ENCODE measurements at regions not wholly inside any gene's neighbourhood (a gene's known extent, or its start where the extent isn't known, plus 50 kb on each side); places are given as distances from the start of the nearest gene placed in this dataset.

DNA sequence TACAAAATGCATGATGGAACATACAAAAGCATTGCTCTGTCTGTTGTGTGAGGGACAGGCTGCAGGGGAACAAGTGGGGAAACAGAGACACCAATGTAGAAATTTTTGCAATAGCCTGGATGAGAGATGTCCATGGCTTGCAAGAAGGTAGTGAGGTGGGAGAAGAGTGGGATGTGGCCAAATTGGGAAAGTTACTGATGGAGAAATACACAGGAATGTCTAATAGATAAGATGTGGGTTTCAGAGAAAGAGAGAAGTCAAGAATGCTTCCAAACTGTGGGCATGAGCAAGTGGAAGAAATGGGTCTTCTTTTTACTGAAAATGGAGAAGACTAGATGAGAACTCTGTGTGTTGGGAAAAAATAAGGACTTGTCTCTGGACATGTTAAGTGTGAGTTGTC lies 592.7 kb downstream of the TNS3 start:
- no peak for DNase-seq (ENCODE audit: low spot score)

DNA sequence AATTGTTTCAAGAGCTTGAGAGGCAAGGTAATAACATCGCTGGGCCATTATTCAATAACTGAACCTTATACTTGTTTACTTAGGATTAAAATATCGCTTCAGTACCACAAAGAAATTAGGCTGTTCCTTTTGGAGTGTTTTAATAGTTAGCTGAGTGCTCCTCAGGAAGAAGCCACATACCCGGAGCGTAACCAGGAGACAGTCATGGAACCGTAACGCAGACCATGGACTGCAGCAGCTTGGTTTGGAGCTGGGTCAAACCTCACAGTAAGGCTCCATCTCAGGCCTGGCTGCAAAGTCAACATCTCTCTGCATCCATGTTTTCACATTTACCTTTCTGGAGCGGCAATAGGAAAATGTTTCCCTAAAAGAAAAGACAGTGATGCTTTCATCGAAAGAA lies 599.0 kb downstream of the TNS3 start:
- no peak for DNase-seq (ENCODE audit: low spot score)

DNA sequence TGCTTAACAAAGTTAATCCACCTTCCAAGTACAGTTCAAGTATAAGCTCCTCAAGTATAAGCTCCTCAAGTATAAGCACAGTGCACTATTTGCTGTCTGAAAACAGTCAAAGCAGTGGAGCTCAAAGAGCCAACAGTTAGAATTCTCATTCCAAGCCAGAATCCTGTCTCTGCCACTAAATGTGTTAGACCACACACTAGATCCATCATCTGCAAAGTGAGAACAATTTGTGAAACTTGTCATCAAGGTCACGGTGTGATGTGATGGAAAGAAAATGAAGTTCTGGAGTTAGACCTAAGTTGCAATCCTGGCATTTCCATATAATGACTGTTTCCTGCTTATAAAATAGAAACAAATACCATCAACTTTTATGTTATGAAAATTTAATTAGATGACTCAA lies 602.5 kb downstream of the TNS3 start:
- DNase-seq (ENCODE audit: low spot score) = no peak

GRCh38 chr7:46975493-46975892 lies 606.4 kb downstream of the TNS3 start:
- DNase-seq (ENCODE audit: low spot score) = no peak

- DNase-seq (ENCODE audit: low spot score) = peak; percentile 37
Observed at GRCh38 chr7:46972205-46972604, 609.7 kb downstream of the TNS3 start.

- DNase-seq (ENCODE audit: low spot score) = no peak
Observed at GRCh38 chr7:46970476-46970875, 611.4 kb downstream of the TNS3 start.

DNA sequence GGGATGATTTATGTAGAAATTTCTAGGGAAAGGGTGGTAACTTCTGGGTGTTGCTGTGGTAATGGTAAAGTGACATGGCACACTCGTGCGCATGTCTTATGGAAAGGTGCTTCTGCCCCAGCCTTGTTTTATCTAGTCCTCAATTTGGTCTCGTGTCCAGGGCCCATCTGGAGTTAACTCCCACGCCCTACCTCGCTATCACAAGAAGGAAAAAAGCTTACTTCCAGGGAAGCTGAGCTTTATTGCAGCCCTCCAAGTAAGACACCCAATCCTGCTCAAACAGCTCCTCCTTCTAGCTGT lies 611.8 kb downstream of the TNS3 start:
- no peak for DNase-seq (ENCODE audit: low spot score)

DNA sequence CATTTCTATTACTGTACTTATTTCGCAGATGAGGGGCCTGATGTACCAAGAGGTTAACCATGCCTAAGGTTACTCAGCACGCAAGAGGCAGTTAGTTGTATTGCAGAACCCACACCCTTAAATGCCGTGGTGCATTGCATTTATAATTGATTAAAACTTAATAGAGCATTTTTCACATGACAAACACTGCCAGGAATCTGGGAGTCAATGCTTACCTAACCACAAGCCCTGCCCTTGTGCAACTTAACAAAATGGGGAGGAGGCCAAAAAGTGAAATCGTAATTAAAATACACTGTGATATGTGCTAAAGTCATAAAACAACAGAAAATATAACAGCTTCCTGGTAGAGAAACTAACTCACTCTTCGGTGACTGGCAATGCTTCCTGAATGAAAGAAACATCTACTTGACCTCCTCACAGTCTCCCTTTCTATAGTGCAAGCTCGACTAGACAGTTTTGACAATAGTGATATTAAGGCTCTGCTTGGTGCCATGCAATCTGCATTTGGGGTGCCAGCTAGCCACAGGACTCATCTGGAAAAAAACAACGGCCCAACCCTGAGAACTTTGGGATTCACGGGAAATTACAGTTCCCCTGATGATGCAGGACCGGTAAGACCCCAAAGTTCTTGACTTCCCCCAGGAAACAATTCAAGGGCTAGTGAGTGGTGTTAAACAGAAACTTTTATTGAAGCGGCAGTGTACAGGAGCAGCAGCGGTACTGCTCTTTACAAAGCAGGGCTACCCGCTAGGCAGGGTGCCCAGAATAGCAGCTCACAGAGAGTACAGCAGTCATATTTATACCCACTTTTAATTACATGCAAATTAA lies 612.4 kb downstream of the TNS3 start:
- no peak for DNase-seq (ENCODE audit: low spot score)

DNA sequence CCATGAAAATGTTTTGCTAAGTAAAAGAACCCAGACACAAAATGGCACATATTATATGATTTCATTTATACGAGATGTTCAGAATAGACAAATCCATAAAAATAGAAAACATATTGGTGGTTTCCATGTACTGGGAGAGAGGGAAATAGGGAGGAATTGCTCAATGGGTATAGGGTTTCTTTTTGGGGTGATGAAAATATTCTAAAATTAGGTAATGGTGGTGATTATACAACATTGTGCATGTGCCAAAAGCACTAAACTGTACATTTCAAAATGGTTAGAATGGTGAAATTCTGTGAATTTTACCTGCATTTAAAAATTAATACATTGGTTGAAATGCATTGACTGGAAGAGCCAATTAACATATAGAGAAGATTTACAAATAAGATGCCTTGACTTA lies 613.9 kb downstream of the TNS3 start:
- DNase-seq (ENCODE audit: low spot score) = no peak

- DNase-seq (ENCODE audit: low spot score) = no peak
Observed at GRCh38 chr7:46963719-46964118, 618.2 kb downstream of the TNS3 start.

GRCh38 chr7:46960970-46961369 lies 620.9 kb downstream of the TNS3 start:
- DNase-seq (ENCODE audit: low spot score) = no peak

DNA sequence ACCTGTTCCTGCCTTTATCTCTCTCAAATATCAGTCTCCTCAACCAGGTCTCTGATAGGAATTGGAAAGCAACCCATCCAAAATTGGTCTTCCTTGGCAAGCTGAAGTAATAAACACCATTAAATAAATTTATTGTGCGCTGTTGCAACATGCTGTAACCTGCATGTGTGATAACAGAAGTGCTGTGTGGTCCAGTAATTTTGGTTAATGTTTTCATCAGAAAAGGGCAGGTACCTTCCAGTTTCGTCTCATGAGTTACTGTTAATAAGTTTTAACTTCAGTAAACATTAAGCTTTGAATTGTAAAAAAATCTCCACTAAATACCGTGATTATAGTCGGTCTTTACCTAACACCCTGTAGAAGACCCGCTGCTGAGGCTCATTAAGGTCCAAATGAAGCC lies 624.7 kb downstream of the TNS3 start:
- DNase-seq (ENCODE audit: low spot score) = no peak

DNA sequence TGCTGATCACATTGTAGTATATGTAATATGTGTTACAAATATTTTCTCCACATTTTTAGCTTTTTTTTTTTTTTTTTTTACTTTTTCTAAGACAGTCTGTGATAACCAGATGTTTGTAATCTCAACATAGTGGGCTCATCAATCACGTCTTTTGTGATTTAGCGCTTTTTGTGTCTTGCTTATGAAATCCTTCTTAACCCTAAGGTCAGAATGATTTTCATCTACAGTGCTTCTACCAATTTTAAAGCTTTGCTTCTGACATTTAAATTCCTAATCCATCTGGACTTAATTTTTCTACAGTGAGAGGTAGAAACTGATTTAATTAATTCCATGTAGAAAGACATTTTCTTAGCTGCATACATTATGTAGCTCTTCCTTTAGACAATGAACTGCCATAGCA lies 626.4 kb downstream of the TNS3 start:
- DNase-seq (ENCODE audit: low spot score) = no peak

DNA sequence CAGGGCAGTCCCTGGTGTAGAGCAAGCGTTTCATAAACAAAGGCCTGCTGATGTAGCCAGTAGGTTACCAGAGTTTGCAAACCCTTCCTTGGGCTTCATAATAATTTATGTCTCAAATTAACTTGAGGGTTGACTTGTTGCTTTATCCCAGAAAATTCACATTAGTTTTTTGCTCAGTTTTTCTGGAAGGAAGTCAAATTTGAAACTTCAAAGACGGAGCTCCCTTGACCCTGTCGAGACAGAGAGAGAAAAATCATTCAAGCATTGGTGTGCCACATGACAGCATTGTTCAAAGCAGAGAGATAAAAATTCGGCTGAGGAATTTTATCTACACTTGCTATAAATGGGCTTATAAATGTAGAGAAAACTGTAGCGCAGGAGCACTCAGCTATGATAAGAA lies 627.7 kb downstream of the TNS3 start:
- no peak for DNase-seq (ENCODE audit: low spot score)

GRCh38 chr7:46953008-46953407 lies 628.9 kb downstream of the TNS3 start:
- no peak for DNase-seq (ENCODE audit: low spot score)

GRCh38 chr7:46949270-46949931 lies 632.5 kb downstream of the TNS3 start:
- no peak for DNase-seq (ENCODE audit: low spot score)

GRCh38 chr7:46948716-46949115 lies 633.2 kb downstream of the TNS3 start:
- no peak for DNase-seq (ENCODE audit: low spot score)

DNA sequence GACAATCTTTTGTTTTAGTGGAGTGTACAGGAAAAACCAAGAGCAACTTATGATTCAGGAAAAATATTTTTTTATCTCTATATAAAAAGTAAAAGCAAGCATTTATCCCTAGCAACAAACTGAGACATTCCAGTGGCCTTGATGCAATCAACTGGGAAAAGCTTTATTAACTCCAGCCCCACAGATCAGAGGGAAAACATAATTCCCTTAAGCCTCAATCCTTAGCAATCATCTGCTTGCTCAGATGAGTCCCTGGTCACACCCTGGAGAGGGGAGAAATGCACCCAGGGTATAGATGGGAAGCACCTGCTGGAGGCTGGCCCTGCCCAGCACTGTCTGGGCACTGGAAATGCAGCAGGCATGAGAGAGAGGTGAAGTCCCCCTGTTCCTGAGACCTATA lies 636.6 kb downstream of the TNS3 start:
- no peak for DNase-seq (ENCODE audit: low spot score)

DNA sequence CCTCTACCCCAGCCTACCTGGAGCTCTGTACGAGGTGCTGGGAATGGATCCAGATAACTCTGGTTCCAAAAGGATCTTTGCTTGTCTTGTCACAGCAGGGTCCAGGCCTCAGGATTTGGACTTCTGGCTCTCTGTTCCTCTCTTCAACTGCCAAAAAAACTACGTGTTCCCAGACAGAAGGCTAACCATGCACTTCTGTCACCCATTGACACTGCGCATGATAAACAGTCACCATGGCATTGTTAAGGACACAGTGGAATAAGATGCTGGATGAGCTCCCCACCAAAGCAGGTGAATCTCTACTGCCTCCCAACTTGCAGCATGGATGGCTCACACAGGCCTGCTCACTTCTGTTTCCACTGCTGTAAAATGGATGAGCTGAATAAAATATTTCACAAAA lies 637.9 kb downstream of the TNS3 start:
- DNase-seq (ENCODE audit: low spot score) = no peak

- no peak for DNase-seq (ENCODE audit: low spot score)
Observed at GRCh38 chr7:46942574-46942973, 639.3 kb downstream of the TNS3 start.

GRCh38 chr7:46940178-46940577 lies 641.7 kb downstream of the TNS3 start:
- DNase-seq (ENCODE audit: low spot score) = no peak

GRCh38 chr7:46939558-46939957 lies 642.4 kb downstream of the TNS3 start:
- no peak for DNase-seq (ENCODE audit: low spot score)

DNA sequence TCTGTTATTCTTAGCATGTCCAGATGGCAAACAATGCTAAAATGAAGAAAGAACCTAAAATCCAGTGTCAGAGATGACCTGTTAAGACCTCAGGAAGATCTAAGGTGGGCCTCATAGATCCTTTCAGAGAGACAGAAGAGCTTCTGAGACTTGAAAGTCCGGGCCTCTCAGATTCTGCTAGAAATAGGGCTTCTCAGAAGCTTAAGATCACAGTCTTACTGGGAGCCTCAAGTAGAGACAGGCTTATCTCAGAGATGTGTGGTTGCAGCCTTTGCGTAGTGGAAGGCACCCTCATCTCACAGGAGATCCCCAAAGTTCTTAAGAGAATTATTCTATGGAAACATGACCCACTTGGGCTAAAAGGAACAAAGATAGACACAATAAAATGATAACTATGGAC lies 642.8 kb downstream of the TNS3 start:
- DNase-seq (ENCODE audit: low spot score) = no peak

DNA sequence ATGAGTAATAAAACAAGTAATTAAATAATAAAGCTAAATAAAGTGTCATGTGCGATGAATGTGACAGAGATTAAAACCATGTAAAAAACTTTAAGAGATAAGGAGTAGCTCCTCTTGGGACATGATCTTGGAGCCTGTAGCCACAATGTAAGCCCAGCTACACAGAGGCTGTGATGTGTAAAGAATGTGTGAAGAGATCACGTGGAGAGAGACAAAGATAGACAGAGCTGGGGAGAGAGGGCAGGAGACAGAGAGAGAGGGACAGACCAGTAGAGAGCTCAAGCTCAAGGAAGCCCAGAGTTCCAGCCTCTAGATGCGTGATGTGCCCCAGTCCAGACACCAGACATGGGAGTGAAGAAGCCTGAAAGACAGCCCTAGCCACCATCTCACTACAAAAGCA lies 644.1 kb downstream of the TNS3 start:
- DNase-seq (ENCODE audit: low spot score) = no peak

Data from AG08396 (cell line).